C4-2B (cell line): ENCODE measurements at regions not wholly inside any gene's neighbourhood (a gene's known extent, or its start where the extent isn't known, plus 50 kb on each side); places are given as distances from the start of the nearest gene placed in this dataset.
"Not testable (repeated sequence)": the region's sequence is repeated elsewhere in the genome, so short reads cannot be mapped to it uniquely, and the experiment has no call there.

ENCODE experiments used
- ZFX ChIP-seq: fragments of 450-650 bp; IDR thresholded peaks from 2 replicates; pipeline ENCODE4 v1.6.1; 2017
- TF ChIP-seq, protein P1 (sequence below): fragments of 450-650 bp; conservative IDR thresholded peaks from 2 replicates; pipeline ENCODE4 v1.5.1; 2017; ENCODE audit warnings: mild to moderate bottlenecking

DNA sequence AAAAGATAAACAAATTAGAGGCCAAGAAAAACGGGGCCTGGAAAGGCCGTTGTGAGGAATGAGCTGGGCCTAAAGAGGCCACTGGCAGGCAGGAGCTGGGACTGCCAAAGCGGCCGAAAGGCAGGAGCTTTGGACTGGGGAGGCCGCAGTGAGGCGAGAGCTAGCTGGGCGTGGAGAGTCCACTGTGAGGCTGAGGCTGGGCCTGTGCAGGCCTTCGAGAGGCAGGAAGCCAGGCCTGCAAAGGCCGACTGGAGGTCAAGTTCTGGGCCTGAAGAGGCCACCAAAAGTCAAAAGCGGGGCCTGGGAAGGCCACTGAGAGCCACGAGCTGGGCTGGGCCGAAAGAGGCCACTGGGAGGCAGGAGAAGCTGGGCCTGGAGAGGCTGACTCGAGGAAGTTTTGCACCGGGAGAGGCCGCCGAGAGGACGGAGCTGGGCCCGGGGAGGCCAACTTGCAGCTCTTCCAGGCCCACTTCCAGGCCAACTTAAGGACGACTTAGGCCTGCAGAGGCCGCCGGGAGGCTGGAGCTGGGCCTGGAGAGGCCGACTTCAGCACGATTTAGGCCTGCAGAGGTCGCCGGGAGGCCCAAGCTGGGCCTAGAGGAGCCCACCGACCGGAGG is 121.8 kb downstream of the SEPTIN14 start:
- TF ChIP-seq, protein P1, sequence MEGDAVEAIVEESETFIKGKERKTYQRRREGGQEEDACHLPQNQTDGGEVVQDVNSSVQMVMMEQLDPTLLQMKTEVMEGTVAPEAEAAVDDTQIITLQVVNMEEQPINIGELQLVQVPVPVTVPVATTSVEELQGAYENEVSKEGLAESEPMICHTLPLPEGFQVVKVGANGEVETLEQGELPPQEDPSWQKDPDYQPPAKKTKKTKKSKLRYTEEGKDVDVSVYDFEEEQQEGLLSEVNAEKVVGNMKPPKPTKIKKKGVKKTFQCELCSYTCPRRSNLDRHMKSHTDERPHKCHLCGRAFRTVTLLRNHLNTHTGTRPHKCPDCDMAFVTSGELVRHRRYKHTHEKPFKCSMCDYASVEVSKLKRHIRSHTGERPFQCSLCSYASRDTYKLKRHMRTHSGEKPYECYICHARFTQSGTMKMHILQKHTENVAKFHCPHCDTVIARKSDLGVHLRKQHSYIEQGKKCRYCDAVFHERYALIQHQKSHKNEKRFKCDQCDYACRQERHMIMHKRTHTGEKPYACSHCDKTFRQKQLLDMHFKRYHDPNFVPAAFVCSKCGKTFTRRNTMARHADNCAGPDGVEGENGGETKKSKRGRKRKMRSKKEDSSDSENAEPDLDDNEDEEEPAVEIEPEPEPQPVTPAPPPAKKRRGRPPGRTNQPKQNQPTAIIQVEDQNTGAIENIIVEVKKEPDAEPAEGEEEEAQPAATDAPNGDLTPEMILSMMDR: not testable (repeated sequence)
- peak; percentile 26; the same call in 1 of the 2 replicates for TF ChIP-seq ZFX
